Liver (tissue), 8 donors: ENCODE measurements at regions not wholly inside any gene's neighbourhood (a gene's known extent, or its start where the extent isn't known, plus 50 kb on each side); places are given as distances from the start of the nearest gene placed in this dataset.

Experiments
- DNase-seq: peaks from one replicate; pipeline ENCODE4 v3.0.0-alpha.2; 2017; ENCODE audit warnings: low spot score
- H3K27ac ChIP-seq, 2 donors: one replicate each; pipeline ENCODE4 v1.7.0; 2013; ENCODE audit warnings: inconsistent platforms in 2 of 2, low read length in 2 of 2, control low read depth in 1 of 2, low read depth in 1 of 2, mild to moderate bottlenecking in 1 of 2
- H3K27me3 ChIP-seq, 4 donors: one replicate each; pipeline versions ENCODE4 v1.6.1 to v1.7.0; 2013; ENCODE audit warnings: low read length in 3 of 4, inconsistent platforms in 1 of 4, mild to moderate bottlenecking in 1 of 4, moderate library complexity in 1 of 4; ENCODE audit not compliant: control insufficient read depth in 4 of 4, insufficient read depth in 4 of 4
- H3K36me3 ChIP-seq, 4 donors: one replicate each; pipeline versions ENCODE4 v1.6.1 to v1.7.0; 2013; ENCODE audit warnings: low read length in 3 of 4, mild to moderate bottlenecking in 3 of 4, low read depth in 1 of 4, moderate library complexity in 1 of 4; ENCODE audit not compliant: control insufficient read depth in 4 of 4, insufficient read depth in 3 of 4
- H3K4me1 ChIP-seq, 4 donors: one replicate each; pipeline versions ENCODE4 v1.6.1 to v1.7.0; 2013; ENCODE audit warnings: low read length in 3 of 4, mild to moderate bottlenecking in 3 of 4, moderate library complexity in 1 of 4; ENCODE audit not compliant: control insufficient read depth in 4 of 4, insufficient read depth in 4 of 4
- H3K4me3 ChIP-seq, 3 donors: one replicate each; pipeline versions ENCODE4 v1.6.1 to v1.7.0; 2013; ENCODE audit warnings: low read length in 3 of 3, control low read depth in 1 of 3, low read depth in 1 of 3, mild to moderate bottlenecking in 1 of 3
- H3K9ac ChIP-seq, 2 donors: one replicate each; pipeline ENCODE4 v1.7.0; 2013; ENCODE audit warnings: low read length in 2 of 2, mild to moderate bottlenecking in 2 of 2, moderate library complexity in 2 of 2, control low read depth in 1 of 2, low read depth in 1 of 2
- H3K9me3 ChIP-seq, 4 donors: one replicate each; pipeline versions ENCODE4 v1.6.1 to v1.7.0; 2013; ENCODE audit warnings: low read length in 3 of 4; ENCODE audit not compliant: control insufficient read depth in 4 of 4
- CTCF ChIP-seq: fragments of 150-350 bp; IDR thresholded peaks from 2 replicates; pipeline ENCODE4 v1.5.1; 2017; ENCODE audit warnings: improper control_type of control experiment, low read depth, low read length; ENCODE audit not compliant: missing input control
- EGR1 ChIP-seq, 2 donors: IDR thresholded peaks; 2 replicates each; pipeline ENCODE4 v1.6.1; 2016 to 2018; ENCODE audit warnings: antibody characterized with exemption in 2 of 2, low read depth in 2 of 2
- FOXA1 ChIP-seq: IDR thresholded peaks from 2 replicates; pipeline ENCODE4 v1.6.1; 2016; ENCODE audit warnings: antibody characterized with exemption
- FOXA2 ChIP-seq: IDR thresholded peaks from 2 replicates; pipeline ENCODE4 v1.6.1; 2016; ENCODE audit warnings: antibody characterized with exemption
- GABPA ChIP-seq, 2 donors: IDR thresholded peaks in 1 of 2; conservative IDR thresholded peaks in 1 of 2; 2 replicates each; pipeline ENCODE4 v1.6.1; 2016; ENCODE audit warnings: antibody characterized with exemption in 2 of 2, mild to moderate bottlenecking in 1 of 2, moderate library complexity in 1 of 2
- HNF4A ChIP-seq, 2 donors: conservative IDR thresholded peaks; 2 replicates each; pipeline ENCODE4 v1.6.1; 2016; ENCODE audit warnings: antibody characterized with exemption in 2 of 2, mild to moderate bottlenecking in 2 of 2
- HNF4G ChIP-seq: IDR thresholded peaks from 2 replicates; pipeline ENCODE4 v1.6.1; 2016; ENCODE audit warnings: antibody characterized with exemption
- JUND ChIP-seq, 2 donors: IDR thresholded peaks; 2 replicates each; pipeline ENCODE4 v1.6.1; 2016; ENCODE audit warnings: antibody characterized with exemption in 2 of 2
- MAX ChIP-seq: IDR thresholded peaks from 2 replicates; pipeline ENCODE4 v1.6.1; 2016; ENCODE audit warnings: antibody characterized with exemption
- NR2F2 ChIP-seq: IDR thresholded peaks from 2 replicates; pipeline ENCODE4 v1.6.1; 2016; ENCODE audit warnings: antibody characterized with exemption
- RAD21 ChIP-seq, 2 donors: IDR thresholded peaks; 2 replicates each; pipeline ENCODE4 v1.6.1; 2016; ENCODE audit warnings: antibody characterized with exemption in 2 of 2, mild to moderate bottlenecking in 2 of 2
- REST ChIP-seq: IDR thresholded peaks from 2 replicates; pipeline ENCODE4 v1.6.1; 2016; ENCODE audit warnings: antibody characterized with exemption, mild to moderate bottlenecking
- RXRA ChIP-seq, 2 donors: IDR thresholded peaks; 2 replicates each; pipeline ENCODE4 v1.6.1; 2017 to 2018; ENCODE audit warnings: antibody characterized with exemption in 2 of 2, mild to moderate bottlenecking in 1 of 2
- SP1 ChIP-seq: IDR thresholded peaks from 2 replicates; pipeline ENCODE4 v1.6.1; 2018; ENCODE audit warnings: antibody characterized with exemption, mild to moderate bottlenecking
- TAF1 ChIP-seq: conservative IDR thresholded peaks from 2 replicates; pipeline ENCODE4 v1.6.1; 2016; ENCODE audit warnings: antibody characterized with exemption, mild to moderate bottlenecking
- YY1 ChIP-seq: IDR thresholded peaks from 2 replicates; pipeline ENCODE4 v1.6.1; 2016; ENCODE audit warnings: antibody characterized with exemption, mild to moderate bottlenecking
- ZBTB33 ChIP-seq: IDR thresholded peaks from 2 replicates; pipeline ENCODE4 v1.6.1; 2016; ENCODE audit warnings: antibody characterized with exemption
- WGBS: extraction: QIAGEN DNeasy Blood & Tissue Kit; methylation state at CpG from one replicate; pipeline ENCODE4 v1.1.7; 2013; 5-methylcytosine and 5-hydroxymethylcytosine counted together
- TF ChIP-seq, protein P1 (sequence below): IDR thresholded peaks from 2 replicates; pipeline ENCODE4 v1.6.1; 2016; ENCODE audit warnings: antibody characterized with exemption
- donor health status: healthy.
- donor health status: healthy.
- donor health status: healthy.
- donor health status: healthy.
- donor health status: healthy.

- TF ChIP-seq ZBTB33 (no peak), JUND (IDR thresholded peaks at IDR 0.05) (no peak), HNF4A (conservative IDR thresholded peaks at IDR 0.05) (no peak), HNF4G (no peak), NR2F2 (no peak), GABPA (IDR thresholded peaks at IDR 0.05 in 1 of 2, conservative IDR thresholded peaks at IDR 0.05 in 1 of 2) (no peak), FOXA2 (no peak), EGR1 (IDR thresholded peaks at IDR 0.05; ENCODE audit: low read depth in 2 of 2) (no peak), RXRA (IDR thresholded peaks at IDR 0.05) (no peak)
- TF ChIP-seq, protein P1, sequence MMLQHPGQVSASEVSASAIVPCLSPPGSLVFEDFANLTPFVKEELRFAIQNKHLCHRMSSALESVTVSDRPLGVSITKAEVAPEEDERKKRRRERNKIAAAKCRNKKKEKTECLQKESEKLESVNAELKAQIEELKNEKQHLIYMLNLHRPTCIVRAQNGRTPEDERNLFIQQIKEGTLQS = no peak
Measured at GRCh38 chr7:36034020-36034419, 119.0 kb upstream of the EEPD1 start (continued).

DNA sequence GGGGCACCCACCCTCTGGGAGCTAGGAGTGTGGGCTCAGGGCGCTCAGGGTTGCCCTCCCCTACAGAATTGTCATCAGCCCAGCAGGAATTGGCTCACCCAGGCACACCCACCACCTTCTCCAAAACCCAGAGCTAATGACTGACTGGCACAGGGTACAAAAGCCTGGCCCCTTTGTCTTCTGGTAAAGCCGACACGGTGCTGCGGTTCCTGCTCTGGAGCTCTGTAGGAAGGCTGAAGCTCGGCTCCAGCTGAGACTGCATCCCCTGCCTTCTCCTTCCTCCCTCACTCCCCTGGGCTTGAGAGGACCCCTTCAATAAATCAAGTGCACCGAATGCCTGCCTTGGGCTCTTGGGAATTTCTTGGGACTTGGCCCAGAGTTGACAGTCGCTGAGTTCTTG, 117.9 kb upstream of the EEPD1 start:
- Histone ChIP-seq H3K9me3 (no peaks in the 10 kb centered on the region), H3K4me1 (peaks cover 0 to 3% (median 2%) of the 10 kb centered on the region in 4 donors), H3K36me3 (no peaks in the 10 kb centered on the region), H3K27ac (no peak overlapping the region), H3K27me3 (no peaks in the 10 kb centered on the region), H3K9ac (no peak overlapping the region), H3K4me3 (no peak overlapping the region)
- WGBS = 88% methylated on average over 7 of the region's 7 CpGs
- DNase-seq = no peak
- TF ChIP-seq YY1 = no peak
- TF ChIP-seq TAF1 = no peak
- no peak for TF ChIP-seq EGR1 (IDR thresholded peaks at IDR 0.05; ENCODE audit: low read depth in 2 of 2)
- no peak for TF ChIP-seq SP1

DNA sequence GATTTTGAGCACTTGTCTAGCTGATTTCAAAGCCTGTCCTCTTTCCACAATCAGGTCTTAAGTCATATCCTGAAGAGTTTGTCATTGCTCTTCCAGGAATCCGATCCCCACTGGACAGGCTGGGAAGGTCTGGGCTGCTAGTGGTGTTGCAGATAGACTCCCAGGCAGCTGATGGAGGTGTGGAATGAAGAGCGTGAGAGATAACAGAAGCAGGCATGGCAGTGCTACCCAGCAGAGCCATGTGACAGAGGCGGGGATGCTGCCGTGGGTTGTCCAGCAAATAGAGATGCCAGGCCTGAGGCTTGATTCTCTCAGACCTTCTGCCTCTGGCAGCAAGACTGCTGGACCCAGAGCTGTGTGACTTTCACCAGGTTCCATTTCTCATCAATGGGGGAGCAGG, 116.5 kb upstream of the EEPD1 start:
- Histone ChIP-seq H3K27ac (no peak overlapping the region), H3K9ac (no peak overlapping the region), H3K9me3 (no peaks in the 10 kb centered on the region), H3K36me3 (no peaks in the 10 kb centered on the region), H3K4me3 (no peak overlapping the region), H3K27me3 (no peaks in the 10 kb centered on the region), H3K4me1 (peaks cover 0 to 3% (median 2%) of the 10 kb centered on the region in 4 donors)
- TF ChIP-seq ZBTB33 (no peak), RAD21 (IDR thresholded peaks at IDR 0.05) (no peak), JUND (IDR thresholded peaks at IDR 0.05) (no peak), FOXA1 (no peak), SP1 (no peak), FOXA2 (no peak), NR2F2 (no peak), GABPA (IDR thresholded peaks at IDR 0.05 in 1 of 2, conservative IDR thresholded peaks at IDR 0.05 in 1 of 2) (no peak), TAF1 (no peak), RXRA (IDR thresholded peaks at IDR 0.05) (no peak), MAX (no peak), REST (no peak), CTCF (no peak)
- TF ChIP-seq, protein P1 = no peak
- WGBS = 81% methylated on average over 4 of the region's 4 CpGs
- DNase-seq = no peak
